ENCODE measurements at regions not wholly inside any gene's neighbourhood (a gene's known extent, or its start where the extent isn't known, plus 50 kb on each side); places are given as distances from the start of the nearest gene placed in this dataset.

GRCh38 chr14:100673807-100674154 is 52.9 kb upstream of the DLK1 start:
- DNase-seq (ENCODE audit: low spot score): no peak
- FAIRE-seq: no peak

- no peak for DNase-seq (ENCODE audit: low spot score)
- no peak for FAIRE-seq
These were observed 52.3 kb upstream of the DLK1 start for GRCh38 chr14:100674428-100674827.

DNA sequence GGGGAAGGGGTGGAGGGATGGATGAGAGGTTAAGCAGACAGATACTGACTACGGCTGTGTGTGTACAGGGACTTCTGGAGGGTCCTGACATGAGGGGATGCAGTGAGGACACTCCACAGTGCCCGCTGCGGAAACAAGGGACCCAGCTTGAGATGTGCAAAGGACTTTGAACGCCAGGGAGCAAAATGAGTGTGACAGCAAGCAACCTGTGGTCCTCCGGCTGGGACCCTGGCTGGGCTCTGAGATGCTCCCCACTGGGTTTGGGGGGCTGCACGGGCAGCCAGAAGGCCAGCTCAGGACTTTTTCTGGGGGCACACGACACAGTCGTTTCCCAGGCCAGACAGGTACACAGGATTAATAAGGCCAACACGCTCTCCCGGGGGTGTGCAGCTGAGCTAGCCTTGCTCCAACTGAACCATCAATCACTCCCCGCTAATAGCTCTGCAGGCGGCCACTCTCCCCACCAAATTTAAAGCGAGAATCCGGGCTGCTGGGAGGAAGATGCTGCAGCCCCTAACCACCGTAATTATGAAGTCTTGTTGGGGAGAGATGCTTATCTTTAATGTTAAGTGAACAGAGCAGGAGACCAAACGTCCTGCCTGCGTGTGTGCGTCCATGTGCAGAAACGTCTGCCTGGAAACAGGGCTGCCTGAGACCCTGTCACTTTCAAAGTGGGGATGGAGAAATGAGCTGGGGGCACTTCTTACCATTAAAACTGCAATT is 51.6 kb upstream of the DLK1 start:
- DNase-seq (ENCODE audit: low spot score) (no peak), FAIRE-seq (no peak)

GRCh38 chr14:100675699-100676684 is 50.7 kb upstream of the DLK1 start:
- DNase-seq (ENCODE audit: low spot score): no peak
- FAIRE-seq: no peak

All from RCC 7860 (cell line).